ENCODE measurements at regions not wholly inside any gene's neighbourhood (a gene's known extent, or its start where the extent isn't known, plus 50 kb on each side); places are given as distances from the start of the nearest gene placed in this dataset.

GRCh38 chr6:80771941-80772340 lies 665.5 kb downstream of the BCKDHB start:
- Histone ChIP-seq H3K27ac (ENCODE audit: low read depth, low read length, poor library complexity, severe bottlenecking) (no peak overlapping the region), H3K79me2 (ENCODE audit: insufficient read depth, low read length) (no peaks in the 10 kb centered on the region), H4K20me1 (ENCODE audit: insufficient read depth, low read length) (no peaks in the 10 kb centered on the region), H3K27me3 (ENCODE audit: insufficient read depth, low read length) (no peaks in the 10 kb centered on the region), H3K4me1 (ENCODE audit: insufficient read depth, low read length, severe bottlenecking) (no peaks in the 10 kb centered on the region), H3F3A (ENCODE audit: insufficient read depth, low read length) (no peaks in the 10 kb centered on the region), H2AFZ (ENCODE audit: low read length) (no peak overlapping the region), H3K4me2 (ENCODE audit: low read length) (no peak overlapping the region), H3K9me2 (ENCODE audit: low read depth, low read length) (no peaks in the 10 kb centered on the region), H3K9me3 (ENCODE audit: low read length) (no peaks in the 10 kb centered on the region), H3K4me3 (ENCODE audit: low read depth, low read length, poor library complexity, severe bottlenecking) (no peak overlapping the region), H3K36me3 (ENCODE audit: insufficient read depth, low read length) (no peaks in the 10 kb centered on the region), H3K9ac (ENCODE audit: low read length) (no peak overlapping the region)
- TF ChIP-seq EZH2 (IDR thresholded peaks at IDR 0.05; ENCODE audit: borderline replicate concordance, low read length): no peak
- no peak for TF ChIP-seq CTCF (IDR thresholded peaks at IDR 0.05; ENCODE audit: low read length)

GRCh38 chr6:80769106-80769505 lies 662.6 kb downstream of the BCKDHB start:
- Histone ChIP-seq H2AFZ (ENCODE audit: low read length) (no peak overlapping the region), H3K4me1 (ENCODE audit: insufficient read depth, low read length, severe bottlenecking) (no peaks in the 10 kb centered on the region)

GRCh38 chr6:80767808-80768207 lies 661.3 kb downstream of the BCKDHB start:
- H3K27ac ChIP-seq (ENCODE audit: low read depth, low read length, poor library complexity, severe bottlenecking): no peak overlapping the region
- H3K36me3 ChIP-seq (ENCODE audit: insufficient read depth, low read length): no peaks in the 10 kb centered on the region
- no peak overlapping the region for H3K4me3 ChIP-seq (ENCODE audit: low read depth, low read length, poor library complexity, severe bottlenecking)
- no peak overlapping the region for H3K4me2 ChIP-seq (ENCODE audit: low read length)
- H3F3A ChIP-seq (ENCODE audit: insufficient read depth, low read length): no peaks in the 10 kb centered on the region
- no peaks in the 10 kb centered on the region for H4K20me1 ChIP-seq (ENCODE audit: insufficient read depth, low read length)
- no peaks in the 10 kb centered on the region for H3K9me2 ChIP-seq (ENCODE audit: low read depth, low read length)
- no peak overlapping the region for H3K9ac ChIP-seq (ENCODE audit: low read length)
- no peaks in the 10 kb centered on the region for H3K79me2 ChIP-seq (ENCODE audit: insufficient read depth, low read length)
- TF ChIP-seq EZH2 (IDR thresholded peaks at IDR 0.05; ENCODE audit: borderline replicate concordance, low read length): no peak
- no peak for TF ChIP-seq CTCF (IDR thresholded peaks at IDR 0.05; ENCODE audit: low read length)
- H3K27me3 ChIP-seq (ENCODE audit: insufficient read depth, low read length): no peaks in the 10 kb centered on the region
- no peaks in the 10 kb centered on the region for H3K9me3 ChIP-seq (ENCODE audit: low read length)
- no peak overlapping the region for H2AFZ ChIP-seq (ENCODE audit: low read length)
- no peaks in the 10 kb centered on the region for H3K4me1 ChIP-seq (ENCODE audit: insufficient read depth, low read length, severe bottlenecking)

More at GRCh38 chr6:80769106-80769505, 662.6 kb downstream of the BCKDHB start:
- Histone ChIP-seq H3F3A (ENCODE audit: insufficient read depth, low read length) (no peaks in the 10 kb centered on the region), H3K9me2 (ENCODE audit: low read depth, low read length) (no peaks in the 10 kb centered on the region), H3K27ac (ENCODE audit: low read depth, low read length, poor library complexity, severe bottlenecking) (no peak overlapping the region), H3K4me3 (ENCODE audit: low read depth, low read length, poor library complexity, severe bottlenecking) (no peak overlapping the region), H3K27me3 (ENCODE audit: insufficient read depth, low read length) (no peaks in the 10 kb centered on the region), H3K4me2 (ENCODE audit: low read length) (no peak overlapping the region), H4K20me1 (ENCODE audit: insufficient read depth, low read length) (no peaks in the 10 kb centered on the region), H3K79me2 (ENCODE audit: insufficient read depth, low read length) (no peaks in the 10 kb centered on the region), H3K9ac (ENCODE audit: low read length) (no peak overlapping the region), H3K9me3 (ENCODE audit: low read length) (no peaks in the 10 kb centered on the region), H3K36me3 (ENCODE audit: insufficient read depth, low read length) (no peaks in the 10 kb centered on the region)
- no peak for TF ChIP-seq EZH2 (IDR thresholded peaks at IDR 0.05; ENCODE audit: borderline replicate concordance, low read length)
- TF ChIP-seq CTCF (IDR thresholded peaks at IDR 0.05; ENCODE audit: low read length): no peak

All from OCI-LY1 (cell line).